ENCODE measurements at regions not wholly inside any gene's neighbourhood (a gene's known extent, or its start where the extent isn't known, plus 50 kb on each side); places are given as distances from the start of the nearest gene placed in this dataset.

- H3K4me3 ChIP-seq (ENCODE audit: low read depth, low read length) = no peak overlapping the region
- no peaks in the 10 kb centered on the region for H3K36me3 ChIP-seq (ENCODE audit: control insufficient read depth in 2 of 2, insufficient read depth in 1 of 2, low read length in 2 of 2)
- POLR2A ChIA-PET = no interaction called here
- H3K4me1 ChIP-seq (ENCODE audit: control insufficient read depth, insufficient read depth, low read length) = no peaks in the 10 kb centered on the region
- no peak overlapping the region for H3K27ac ChIP-seq (ENCODE audit: extremely low read depth, low read depth, low read length)
- H3K9me3 ChIP-seq (ENCODE audit: control insufficient read depth, insufficient read depth, low read depth, low read length) = no peaks in the 10 kb centered on the region; the same call in 1 of the 2 replicates
- CTCF ChIA-PET = interaction anchor here (1.1 to 1.2 kb wide), 2 partner anchors 13 to 18 kb away, joined by 3 to 6 read pairs; no protein-coding TSS in a partner anchor
- TF ChIP-seq TCF7L2 (IDR thresholded peaks at IDR 0.05; ENCODE audit: borderline replicate concordance, low read depth, low read length) = no peak
- TF ChIP-seq YY1 (tag by site-specific recombination; IDR thresholded peaks at IDR 0.05) = no peak
- TF ChIP-seq ZNF600 (tag by site-specific recombination; IDR thresholded peaks at IDR 0.05) = no peak
- no peak for TF ChIP-seq ZNF133 (tag by site-specific recombination; IDR thresholded peaks at IDR 0.05)
- TF ChIP-seq ZBTB49 (tag by site-specific recombination; IDR thresholded peaks at IDR 0.05; ENCODE audit: low read depth) = no peak
- no peak for TF ChIP-seq ZNF561 (tag by site-specific recombination; IDR thresholded peaks at IDR 0.05; ENCODE audit: borderline replicate concordance)
- TF ChIP-seq, protein P1, sequence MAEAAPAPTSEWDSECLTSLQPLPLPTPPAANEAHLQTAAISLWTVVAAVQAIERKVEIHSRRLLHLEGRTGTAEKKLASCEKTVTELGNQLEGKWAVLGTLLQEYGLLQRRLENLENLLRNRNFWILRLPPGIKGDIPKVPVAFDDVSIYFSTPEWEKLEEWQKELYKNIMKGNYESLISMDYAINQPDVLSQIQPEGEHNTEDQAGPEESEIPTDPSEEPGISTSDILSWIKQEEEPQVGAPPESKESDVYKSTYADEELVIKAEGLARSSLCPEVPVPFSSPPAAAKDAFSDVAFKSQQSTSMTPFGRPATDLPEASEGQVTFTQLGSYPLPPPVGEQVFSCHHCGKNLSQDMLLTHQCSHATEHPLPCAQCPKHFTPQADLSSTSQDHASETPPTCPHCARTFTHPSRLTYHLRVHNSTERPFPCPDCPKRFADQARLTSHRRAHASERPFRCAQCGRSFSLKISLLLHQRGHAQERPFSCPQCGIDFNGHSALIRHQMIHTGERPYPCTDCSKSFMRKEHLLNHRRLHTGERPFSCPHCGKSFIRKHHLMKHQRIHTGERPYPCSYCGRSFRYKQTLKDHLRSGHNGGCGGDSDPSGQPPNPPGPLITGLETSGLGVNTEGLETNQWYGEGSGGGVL (tag by site-specific recombination; IDR thresholded peaks at IDR 0.05) = no peak
- no peak for TF ChIP-seq ZNF843 (tag by site-specific recombination; IDR thresholded peaks at IDR 0.05)
- TF ChIP-seq, protein P2, sequence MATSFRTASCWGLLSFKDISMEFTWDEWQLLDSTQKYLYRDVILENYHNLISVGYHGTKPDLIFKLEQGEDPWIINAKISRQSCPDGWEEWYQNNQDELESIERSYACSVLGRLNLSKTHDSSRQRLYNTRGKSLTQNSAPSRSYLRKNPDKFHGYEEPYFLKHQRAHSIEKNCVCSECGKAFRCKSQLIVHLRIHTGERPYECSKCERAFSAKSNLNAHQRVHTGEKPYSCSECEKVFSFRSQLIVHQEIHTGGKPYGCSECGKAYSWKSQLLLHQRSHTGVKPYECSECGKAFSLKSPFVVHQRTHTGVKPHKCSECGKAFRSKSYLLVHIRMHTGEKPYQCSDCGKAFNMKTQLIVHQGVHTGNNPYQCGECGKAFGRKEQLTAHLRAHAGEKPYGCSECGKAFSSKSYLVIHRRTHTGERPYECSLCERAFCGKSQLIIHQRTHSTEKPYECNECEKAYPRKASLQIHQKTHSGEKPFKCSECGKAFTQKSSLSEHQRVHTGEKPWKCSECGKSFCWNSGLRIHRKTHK (tag by site-specific recombination; IDR thresholded peaks at IDR 0.05) = no peak
- no peak for TF ChIP-seq PRDM2 (tag by site-specific recombination; IDR thresholded peaks at IDR 0.05; ENCODE audit: borderline replicate concordance)
- no peak for TF ChIP-seq ZNF366 (tag by site-specific recombination; conservative IDR thresholded peaks at IDR 0.05)
- TF ChIP-seq ZNF596 (tag by site-specific recombination; IDR thresholded peaks at IDR 0.05) = no peak
- no peak for TF ChIP-seq ZNF558 (tag by site-specific recombination; IDR thresholded peaks at IDR 0.05)
Observed at GRCh38 chrX:65609237-65609636, 58.2 kb upstream of the MSN start.

- Histone ChIP-seq H3K36me3 (ENCODE audit: control insufficient read depth in 2 of 2, insufficient read depth in 1 of 2, low read length in 2 of 2) (no peaks in the 10 kb centered on the region), H3K4me3 (ENCODE audit: low read depth, low read length) (no peak overlapping the region), H3K9me3 (ENCODE audit: control insufficient read depth, insufficient read depth, low read depth, low read length) (no peaks in the 10 kb centered on the region; the same call in 1 of the 2 replicates), H3K27ac (ENCODE audit: extremely low read depth, low read depth, low read length) (no peak overlapping the region), H3K4me1 (ENCODE audit: control insufficient read depth, insufficient read depth, low read length) (no peaks in the 10 kb centered on the region)
- ChIA-PET CTCF (no interaction called here), POLR2A (no interaction called here)
- TF ChIP-seq SETDB1 (IDR thresholded peaks at IDR 0.05; ENCODE audit: insufficient read length, low read length) (no peak), IKZF3 (tag by site-specific recombination; IDR thresholded peaks at IDR 0.05) (no peak), ZNF239 (tag by site-specific recombination; IDR thresholded peaks at IDR 0.05) (no peak), ZNF354C (tag by site-specific recombination; IDR thresholded peaks at IDR 0.05; ENCODE audit: borderline replicate concordance, low read depth) (no peak)
Observed at GRCh38 chrX:65608026-65608425, 59.4 kb upstream of the MSN start.
